ENCODE measurements at regions not wholly inside any gene's neighbourhood (a gene's known extent, or its start where the extent isn't known, plus 50 kb on each side); places are given as distances from the start of the nearest gene placed in this dataset.

DNA sequence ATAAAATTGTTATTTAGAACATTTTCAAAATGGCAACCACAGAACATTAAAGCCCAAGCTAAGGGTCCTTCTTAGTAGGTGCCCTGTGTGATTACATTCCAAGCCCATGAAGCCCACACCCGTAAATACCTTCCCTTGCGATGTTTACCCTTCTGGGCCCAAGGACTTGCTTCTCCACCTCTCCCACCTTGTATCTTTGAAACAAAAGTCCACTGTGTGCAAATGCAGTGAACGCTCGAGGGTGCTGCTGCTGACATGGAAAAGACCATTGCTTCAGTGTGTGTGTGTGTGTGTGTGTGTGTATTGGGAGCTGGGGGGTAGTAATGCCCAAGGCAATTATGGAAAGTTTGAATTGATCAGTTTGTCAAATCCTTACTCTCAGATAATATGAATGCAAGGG, 298.1 kb downstream of the TGFB2 start:
- no peak for DNase-seq

DNA sequence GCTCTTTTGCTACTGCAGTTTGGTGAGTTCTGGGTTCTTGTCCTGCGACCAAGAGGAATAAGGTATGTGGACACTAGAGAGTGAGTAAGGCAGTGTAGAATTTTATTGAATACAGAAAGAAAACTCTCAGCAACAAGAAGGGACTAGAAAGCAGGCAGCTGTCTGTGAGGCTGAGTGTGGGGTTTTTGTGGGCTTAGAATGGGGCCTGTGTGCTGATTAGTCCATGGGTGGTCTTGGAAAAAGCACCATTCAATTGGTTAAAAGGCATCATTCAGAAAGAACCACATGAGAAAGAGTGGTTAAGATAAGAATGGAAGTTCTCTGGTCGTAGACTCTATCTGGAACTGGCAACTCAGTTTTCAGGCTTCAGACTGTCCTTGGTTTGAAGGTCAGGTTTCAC, 298.8 kb downstream of the TGFB2 start:
- DNase-seq, result no peak

DNA sequence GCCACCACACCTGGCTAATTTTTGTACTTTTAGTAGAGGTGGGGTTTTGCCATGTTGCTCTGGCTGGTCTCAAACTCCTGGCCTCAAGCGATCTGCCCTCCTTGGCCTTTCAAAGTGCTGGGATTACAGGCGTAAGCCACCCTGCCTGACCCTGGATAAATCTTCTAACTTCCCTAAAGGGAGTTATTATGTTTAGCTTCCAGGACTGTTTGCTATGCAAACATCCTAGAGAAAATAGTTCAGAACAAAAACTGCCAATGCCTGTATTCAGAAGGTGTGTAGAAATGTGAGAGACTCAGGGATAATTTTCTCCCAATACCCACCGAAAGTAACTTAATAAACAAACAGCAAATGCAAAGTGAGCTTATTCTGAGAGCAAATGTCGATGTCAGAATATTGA, 301.2 kb downstream of the TGFB2 start:
- no peak for DNase-seq

DNA sequence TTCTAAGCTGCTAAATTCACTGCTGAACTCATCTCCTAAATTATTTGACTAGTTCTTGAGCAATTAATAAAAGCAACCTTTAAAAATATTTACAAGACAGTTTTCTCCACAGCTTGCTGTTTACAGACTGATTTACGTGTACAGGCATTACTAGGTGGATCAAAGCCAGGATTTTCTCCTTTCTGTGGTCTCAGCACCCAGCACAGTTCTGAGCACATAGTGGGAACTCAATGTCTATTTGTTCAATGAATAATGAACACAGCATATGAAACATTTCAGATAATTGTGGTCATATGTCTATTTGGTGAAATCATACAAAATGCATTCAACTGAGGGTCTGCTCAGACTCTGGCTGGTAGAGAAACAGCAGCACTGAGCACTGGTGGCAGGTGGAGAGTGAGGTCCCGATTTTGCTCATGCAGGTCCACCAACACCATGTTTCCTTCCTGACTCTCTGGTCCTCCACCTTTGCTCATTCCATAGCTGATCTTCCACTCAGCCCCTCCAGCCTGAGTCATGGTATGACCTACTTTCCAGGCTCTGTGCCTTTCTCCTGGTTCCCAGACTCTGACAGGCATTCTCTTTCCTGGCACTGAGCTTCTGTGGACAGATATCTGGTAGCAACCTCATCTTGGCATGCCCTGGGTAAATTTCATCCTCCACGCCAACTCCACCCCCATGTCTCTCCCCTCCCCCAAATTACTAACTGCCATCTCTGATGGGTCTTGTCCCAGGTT, 311.3 kb downstream of the TGFB2 start:
- DNase-seq, result no peak

DNA sequence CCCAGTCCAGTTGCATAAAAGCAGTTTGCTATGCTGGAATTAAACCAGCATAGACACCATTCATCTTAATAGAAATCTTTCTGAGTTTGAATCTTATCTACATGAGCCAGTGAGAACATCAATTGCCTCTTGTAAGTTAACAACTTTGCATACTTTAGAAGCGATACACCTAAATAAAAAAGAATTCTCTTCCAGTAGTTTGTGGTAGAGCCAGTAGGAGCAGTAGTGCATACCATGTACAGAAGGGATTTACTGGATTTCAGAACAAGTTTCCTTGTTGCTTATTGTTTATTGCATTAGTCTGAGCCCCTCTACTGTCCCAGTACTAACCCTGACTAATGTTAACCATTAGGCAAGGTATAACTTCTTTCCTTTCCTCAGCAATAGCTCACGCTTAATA, 313.1 kb downstream of the TGFB2 start:
- DNase-seq, result no peak

DNA sequence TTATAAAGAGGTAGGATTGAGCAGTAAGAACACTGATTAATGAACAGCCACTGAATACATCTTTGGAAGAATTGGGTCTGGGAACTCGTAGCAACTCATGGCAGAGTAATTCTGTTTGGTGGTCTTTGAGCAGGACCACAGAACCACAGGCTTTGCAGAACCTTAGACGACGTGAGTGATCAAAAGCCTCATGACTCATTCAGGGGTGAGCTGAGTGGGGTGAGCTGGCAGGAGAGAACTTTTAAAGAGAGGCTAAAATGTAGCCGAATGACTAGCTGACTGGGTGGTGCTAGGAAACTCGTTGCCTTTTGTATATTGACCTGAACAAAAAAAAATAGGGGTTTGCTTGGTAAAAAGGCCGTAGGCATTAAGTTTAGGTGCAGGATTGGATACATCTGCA, 313.8 kb downstream of the TGFB2 start:
- no peak for DNase-seq

GRCh38 chr1:218659911-218660677, 315.0 kb downstream of the TGFB2 start:
- DNase-seq, result no peak

DNA sequence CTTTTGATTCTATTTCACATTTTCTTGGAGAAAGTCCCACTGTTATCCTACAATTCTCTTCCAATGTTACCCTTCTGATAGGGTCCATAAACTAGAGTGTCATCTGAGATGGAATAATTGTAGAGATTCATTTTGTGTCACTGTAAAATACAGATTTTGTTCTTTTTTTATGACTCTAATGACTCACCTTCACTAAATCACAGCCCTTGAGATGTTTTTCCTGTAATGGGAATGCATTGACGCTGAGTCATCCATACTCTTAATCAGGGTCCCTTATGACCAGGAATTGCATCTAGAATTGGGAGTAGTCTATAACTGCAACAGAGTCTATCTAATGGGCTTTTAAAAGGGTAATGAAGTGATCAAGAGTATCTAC, 315.5 kb downstream of the TGFB2 start:
- DNase-seq, result no peak

DNA sequence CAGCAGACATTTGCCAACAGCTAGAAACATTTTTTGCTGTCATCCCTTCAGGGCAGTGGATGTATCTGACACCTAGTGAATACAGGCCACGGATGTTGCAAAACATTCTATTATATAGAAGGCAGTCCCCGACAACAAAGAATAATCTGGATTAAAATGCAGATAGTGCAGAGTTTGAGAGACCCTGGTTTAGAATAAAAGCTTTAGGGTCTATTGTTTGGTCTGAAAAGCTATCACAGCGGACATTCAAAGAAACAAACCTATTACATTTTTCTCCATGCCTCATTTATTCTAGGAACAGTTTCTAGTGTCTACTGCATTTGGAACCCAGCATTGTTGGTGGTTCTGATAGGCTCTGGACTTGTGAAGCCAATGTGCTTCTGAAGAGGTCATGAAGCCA, 316.3 kb downstream of the TGFB2 start:
- DNase-seq, result no peak

DNA sequence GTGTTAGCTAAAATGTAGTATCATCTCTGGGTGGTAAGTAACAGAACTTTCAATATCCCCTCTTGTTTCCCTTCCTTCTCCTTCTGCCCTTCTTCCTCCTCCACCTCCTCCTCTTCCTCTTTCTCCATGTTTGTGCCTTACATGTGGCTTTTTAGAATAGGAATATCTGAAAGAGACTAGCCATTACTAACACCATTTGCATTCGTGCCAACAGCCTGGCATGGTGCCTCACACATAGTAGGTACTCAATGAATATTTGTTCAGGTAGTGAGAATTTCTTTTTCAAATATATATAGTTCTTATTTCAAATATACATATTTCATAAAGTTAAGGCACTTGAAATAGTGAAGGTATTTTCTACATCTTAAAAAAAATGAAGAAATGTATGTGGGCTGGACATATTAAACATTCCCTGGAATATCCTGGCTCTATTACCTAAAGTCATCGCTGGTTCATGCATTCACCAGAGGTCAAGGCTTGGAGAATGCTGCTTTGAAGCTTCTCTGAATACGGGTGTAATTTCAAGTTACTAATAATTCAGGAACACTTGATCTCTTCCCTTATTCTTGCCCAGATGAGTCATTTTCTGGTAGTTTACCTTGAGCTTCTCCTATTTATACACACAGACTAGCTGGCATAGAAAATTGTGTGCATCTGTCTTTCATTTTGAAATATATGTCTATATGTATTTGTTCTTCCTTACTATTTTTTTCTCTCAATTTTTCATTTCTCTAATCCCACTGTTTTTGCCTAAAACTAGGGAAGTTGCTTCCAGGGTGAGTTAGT, 319.4 kb downstream of the TGFB2 start:
- no peak for DNase-seq

DNA sequence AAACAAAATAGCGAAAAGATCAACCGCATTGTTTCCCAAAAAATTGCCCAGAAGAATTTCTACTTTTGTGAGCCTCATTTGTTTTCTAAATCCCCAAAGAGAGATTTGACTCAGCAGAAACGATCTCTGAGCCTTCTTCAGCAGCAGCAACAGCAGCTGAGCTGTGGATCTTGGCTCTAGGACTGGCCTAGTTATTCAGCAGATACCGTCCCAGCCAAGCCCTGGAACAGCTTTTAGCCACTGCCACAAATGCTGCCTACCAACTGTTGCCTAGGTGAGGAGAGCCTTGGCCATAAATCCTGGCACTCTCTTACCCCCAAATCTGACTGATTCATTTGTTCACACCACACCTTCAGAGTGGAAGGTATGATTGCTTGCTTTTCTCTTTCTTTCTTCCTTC, 320.1 kb downstream of the TGFB2 start:
- no peak for DNase-seq

DNA sequence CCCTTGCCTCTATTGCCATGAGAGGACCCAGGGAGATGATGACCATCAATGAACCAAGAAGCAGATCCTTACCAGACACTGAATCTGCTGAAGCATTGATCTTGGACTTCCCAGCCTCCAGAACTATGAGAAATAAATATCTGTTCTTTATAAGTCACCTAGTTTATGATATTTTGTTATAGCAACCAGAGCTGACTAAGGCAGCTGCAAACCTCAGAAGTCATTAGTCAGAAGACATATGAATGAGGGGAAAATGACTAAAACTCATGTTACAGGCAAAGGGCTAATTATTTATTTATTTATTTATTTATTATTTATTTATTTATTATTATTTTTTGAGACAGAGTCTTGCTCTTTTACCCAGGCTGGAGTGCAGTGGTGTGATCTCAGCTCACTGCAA, 321.1 kb downstream of the TGFB2 start:
- DNase-seq, result no peak

GRCh38 chr1:218667781-218668516, 322.8 kb downstream of the TGFB2 start:
- no peak for DNase-seq

- no peak for DNase-seq
These were observed 324.3 kb downstream of the TGFB2 start for GRCh38 chr1:218669431-218669830.

DNA sequence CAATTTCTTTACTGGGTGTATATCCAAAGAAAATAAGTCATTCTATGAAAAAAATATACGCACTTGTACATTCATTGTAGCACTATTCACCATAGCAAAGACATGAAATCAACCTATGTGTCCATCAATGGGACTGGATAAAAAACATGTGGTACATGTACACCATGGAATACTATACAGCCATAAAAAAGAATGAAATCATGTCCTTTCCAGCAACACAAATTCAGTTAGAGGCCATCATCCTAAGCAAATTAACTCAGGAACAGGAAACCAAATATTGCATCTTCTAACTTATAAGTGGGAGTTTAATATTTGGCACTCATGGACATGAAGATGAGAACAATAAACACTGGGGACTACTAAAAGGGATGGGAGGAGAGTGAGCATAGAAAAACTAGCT, 325.7 kb downstream of the TGFB2 start:
- DNase-seq, result no peak

- DNase-seq, result no peak
These were observed 326.4 kb downstream of the TGFB2 start for GRCh38 chr1:218671573-218671972.

DNA sequence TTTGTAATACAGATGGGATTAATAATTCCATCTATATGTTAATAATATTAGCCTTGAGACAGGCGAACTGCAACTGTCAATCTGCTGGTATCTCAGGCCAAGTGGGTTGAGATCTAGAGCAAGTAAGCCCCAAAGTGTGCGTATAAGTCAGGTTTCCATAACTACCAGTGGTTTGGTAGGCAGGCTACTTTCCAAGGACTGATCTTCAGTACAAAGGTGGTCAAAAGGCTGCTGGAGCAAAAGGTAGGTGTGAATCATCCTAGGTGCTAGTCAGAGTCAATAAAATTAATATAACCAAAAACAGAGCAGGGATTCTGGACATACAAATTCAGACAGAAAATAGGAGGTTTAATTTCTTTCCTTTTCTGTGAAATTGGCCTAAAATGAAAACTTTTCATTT, 328.0 kb downstream of the TGFB2 start:
- no peak for DNase-seq

DNA sequence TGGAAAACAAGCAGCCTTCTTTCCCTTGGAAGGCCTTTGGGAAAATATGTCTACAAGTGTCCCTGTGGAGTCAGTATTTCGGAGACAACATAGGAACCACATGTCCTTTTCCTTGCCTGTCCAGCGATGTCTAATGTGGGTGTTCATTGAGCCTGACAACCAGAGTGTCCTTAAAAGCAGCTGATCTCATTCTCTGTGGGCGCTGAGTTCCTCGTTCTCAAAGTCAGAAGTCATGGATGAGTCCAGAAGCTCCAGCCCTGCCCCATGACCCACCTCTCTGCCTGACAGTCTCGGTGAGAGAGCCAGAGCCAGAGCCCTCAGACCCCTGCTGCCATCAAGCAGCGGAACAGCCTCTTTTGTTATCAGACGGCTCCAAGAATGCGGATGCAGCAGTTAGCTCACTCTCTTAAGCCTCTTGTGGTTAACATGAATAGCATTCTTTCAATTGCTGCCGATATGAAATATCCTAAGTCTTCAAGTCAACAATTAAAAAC, 329.2 kb downstream of the TGFB2 start:
- DNase-seq, result no peak

- no peak for DNase-seq
These were observed 331.9 kb downstream of the TGFB2 start for GRCh38 chr1:218677026-218677425.

DNA sequence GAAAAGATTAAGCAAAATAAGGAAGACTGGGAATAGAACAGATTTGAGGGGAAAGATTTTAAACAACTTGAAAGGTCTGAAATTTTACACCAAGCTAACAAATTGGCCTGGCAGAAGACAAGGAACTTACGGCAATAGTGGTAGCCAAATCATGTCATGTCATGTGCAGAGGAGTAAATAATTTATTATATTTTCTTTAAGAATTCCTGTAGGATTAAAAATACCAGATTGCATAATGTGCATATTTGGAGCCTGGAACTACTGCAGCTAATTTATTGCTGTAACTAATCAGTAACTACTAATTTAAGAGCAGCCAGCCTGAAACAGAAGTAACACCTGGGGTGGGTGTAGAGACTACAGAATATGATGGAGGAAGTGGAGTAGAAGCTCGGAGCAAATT, 334.3 kb downstream of the TGFB2 start:
- DNase-seq, result no peak

DNA sequence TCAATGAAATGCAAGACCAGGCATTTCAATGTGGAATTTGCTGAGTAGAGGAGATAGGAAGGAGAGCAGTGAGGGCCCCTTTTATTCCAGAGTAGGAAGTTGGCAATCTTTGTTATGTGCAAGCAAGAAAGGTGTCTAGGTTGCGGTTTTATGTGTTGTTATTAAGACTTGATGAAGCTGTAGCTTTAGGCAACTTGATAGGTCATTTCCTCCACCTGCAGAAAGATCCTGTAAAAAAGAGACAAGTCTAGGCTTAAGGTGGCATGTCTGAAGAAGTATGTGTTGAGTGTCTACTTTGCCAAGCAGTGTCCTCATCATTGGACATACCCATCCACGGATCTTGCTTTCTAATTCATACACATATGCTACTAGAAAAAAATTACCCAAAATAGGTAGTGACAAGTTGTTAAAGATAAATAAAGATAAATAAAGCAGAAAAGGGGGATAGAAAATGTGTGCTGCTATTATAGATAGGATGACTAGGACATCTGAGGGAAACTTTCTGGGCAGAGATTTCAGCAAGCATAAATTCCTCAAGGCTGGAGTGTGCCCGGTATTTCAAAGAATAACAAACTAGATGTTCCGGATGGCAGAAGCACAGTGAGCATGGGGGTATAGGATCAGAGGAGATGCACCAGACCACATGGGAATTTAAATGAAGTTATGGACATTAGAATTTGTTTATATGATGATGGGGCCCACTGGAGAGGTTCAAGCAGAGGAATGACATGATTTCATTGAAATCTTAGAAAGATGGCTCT, 335.0 kb downstream of the TGFB2 start:
- DNase-seq, result no peak

- no peak for DNase-seq
These were observed 338.1 kb downstream of the TGFB2 start for GRCh38 chr1:218683242-218683641.

All from bone marrow (tissue), 2 donors.